HAP-1 (cell line): ENCODE measurements at regions not wholly inside any gene's neighbourhood (a gene's known extent, or its start where the extent isn't known, plus 50 kb on each side); places are given as distances from the start of the nearest gene placed in this dataset.
"Not testable (repeated sequence)": the region's sequence is repeated elsewhere in the genome, so short reads cannot be mapped to it uniquely, and the experiment has no call there.

Source experiments
- DNase-seq, 2 experiments: peaks; one replicate each; pipeline ENCODE4 v3.0.0-alpha.2; 2016 to 2020; ENCODE audit warnings: low spot score in 2 of 2
- H3K27me3 ChIP-seq: fragments of 250-450 bp; sonication (Bioruptor Pico); 2 replicates; pipeline ENCODE4 v1.5.1; 2020; ENCODE audit warnings: low read depth, mild to moderate bottlenecking, moderate library complexity
- H3K36me3 ChIP-seq: fragments of 250-450 bp; sonication (Bioruptor Pico); replicated peaks from 2 replicates; pipeline ENCODE4 v1.5.1; 2020; ENCODE audit warnings: mild to moderate bottlenecking
- H3K4me1 ChIP-seq: fragments of 250-450 bp; sonication (Bioruptor Pico); 2 replicates; pipeline ENCODE4 v1.5.1; 2020; ENCODE audit warnings: mild to moderate bottlenecking
- H3K4me3 ChIP-seq: fragments of 250-450 bp; sonication (Bioruptor Pico); 2 replicates; pipeline ENCODE4 v1.5.1; 2020; ENCODE audit warnings: mild to moderate bottlenecking, moderate library complexity
- H3K9me3 ChIP-seq: fragments of 250-450 bp; sonication (Bioruptor Pico); 2 replicates; pipeline ENCODE4 v1.5.1; 2020; ENCODE audit warnings: mild to moderate bottlenecking, moderate library complexity
- in situ Hi-C: fragments of 300-500 bp; cut with MboI; formaldehyde crosslinking; loops from 3 replicates; pipeline ENCODE4 v1.14.3; 2020; ENCODE audit warnings: low sequenced_read_pairs, inconsistent platforms, mixed read lengths

- H3K36me3 ChIP-seq, result no peaks in the 10 kb centered on the region
- DNase-seq, result no peak
- no peaks in the 10 kb centered on the region for H3K27me3 ChIP-seq
- no peaks in the 10 kb centered on the region for H3K9me3 ChIP-seq
- no peaks in the 10 kb centered on the region for H3K4me1 ChIP-seq
- no peak overlapping the region for H3K4me3 ChIP-seq
- in situ Hi-C loops, result no loop called here
These were observed 192.6 kb upstream of the IL12B start for GRCh38 chr5:159522841-159523240.

DNA sequence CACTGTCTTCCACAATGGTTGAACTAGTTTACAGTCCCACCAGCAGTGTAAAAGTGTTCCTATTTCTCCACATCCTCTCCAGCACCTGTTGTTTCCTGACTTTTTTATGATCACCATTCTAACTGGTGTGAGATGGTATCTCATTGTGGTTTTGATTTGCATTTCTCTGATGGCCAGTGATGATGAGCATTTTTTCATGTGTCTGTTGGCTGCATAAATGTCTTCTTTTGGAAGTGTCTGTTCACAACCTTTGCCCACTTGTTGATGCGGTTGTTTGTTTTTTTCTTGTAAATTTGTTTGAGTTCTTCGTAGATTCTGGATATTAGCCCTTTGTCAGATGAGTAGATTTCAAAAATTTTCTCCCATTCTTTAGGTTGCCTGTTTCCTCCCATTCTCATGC is 194.0 kb upstream of the IL12B start:
- H3K36me3 ChIP-seq, H3K9me3 ChIP-seq, H3K4me3 ChIP-seq, DNase-seq, H3K4me1 ChIP-seq, in situ Hi-C loops, H3K27me3 ChIP-seq: not testable (repeated sequence)

DNA sequence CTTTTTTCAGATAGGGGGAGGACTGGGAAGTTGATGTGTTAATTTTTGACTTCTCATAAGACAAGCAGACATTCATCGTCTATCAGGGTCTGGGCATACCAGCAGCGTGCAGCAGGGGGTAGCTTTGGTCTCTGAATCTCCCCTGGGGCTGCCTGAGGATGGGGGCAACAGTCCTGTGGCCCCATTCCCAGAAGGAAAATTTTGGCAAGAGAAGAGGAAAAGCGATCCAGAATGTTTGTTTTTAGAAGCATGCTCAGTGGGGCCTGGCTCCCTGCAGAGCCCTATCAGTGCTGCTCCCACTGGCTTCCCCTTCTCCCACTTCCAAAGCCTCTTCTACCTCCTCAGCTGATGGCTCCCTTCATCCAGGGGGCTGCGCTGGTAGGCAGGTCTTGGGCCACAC is 194.8 kb upstream of the IL12B start:
- no peak for DNase-seq
- Histone ChIP-seq H3K4me1 (no peaks in the 10 kb centered on the region), H3K27me3 (no peaks in the 10 kb centered on the region), H3K9me3 (no peaks in the 10 kb centered on the region), H3K4me3 (no peak overlapping the region), H3K36me3 (no peaks in the 10 kb centered on the region)
- in situ Hi-C loops, result no loop called here

GRCh38 chr5:159527546-159528254 is 197.4 kb upstream of the IL12B start:
- no peaks in the 10 kb centered on the region for H3K9me3 ChIP-seq
- H3K4me1 ChIP-seq, result no peaks in the 10 kb centered on the region
- H3K4me3 ChIP-seq, result no peak overlapping the region
- DNase-seq, result no peak
- H3K36me3 ChIP-seq, result no peaks in the 10 kb centered on the region
- no peaks in the 10 kb centered on the region for H3K27me3 ChIP-seq
- in situ Hi-C loops, result no loop called here

GRCh38 chr5:159531554-159532105 is 201.3 kb upstream of the IL12B start:
- no peak overlapping the region for H3K4me3 ChIP-seq
- no peaks in the 10 kb centered on the region for H3K36me3 ChIP-seq
- H3K9me3 ChIP-seq, result no peaks in the 10 kb centered on the region
- H3K4me1 ChIP-seq, result no peaks in the 10 kb centered on the region
- no peaks in the 10 kb centered on the region for H3K27me3 ChIP-seq
- in situ Hi-C loops, result no loop called here
- DNase-seq, result no peak

- in situ Hi-C loops, result no loop called here
- Histone ChIP-seq H3K4me1 (no peaks in the 10 kb centered on the region), H3K9me3 (no peaks in the 10 kb centered on the region), H3K36me3 (no peaks in the 10 kb centered on the region), H3K27me3 (no peaks in the 10 kb centered on the region), H3K4me3 (no peak overlapping the region)
- DNase-seq, result no peak
These were observed 202.9 kb upstream of the IL12B start for GRCh38 chr5:159533197-159533596.

DNA sequence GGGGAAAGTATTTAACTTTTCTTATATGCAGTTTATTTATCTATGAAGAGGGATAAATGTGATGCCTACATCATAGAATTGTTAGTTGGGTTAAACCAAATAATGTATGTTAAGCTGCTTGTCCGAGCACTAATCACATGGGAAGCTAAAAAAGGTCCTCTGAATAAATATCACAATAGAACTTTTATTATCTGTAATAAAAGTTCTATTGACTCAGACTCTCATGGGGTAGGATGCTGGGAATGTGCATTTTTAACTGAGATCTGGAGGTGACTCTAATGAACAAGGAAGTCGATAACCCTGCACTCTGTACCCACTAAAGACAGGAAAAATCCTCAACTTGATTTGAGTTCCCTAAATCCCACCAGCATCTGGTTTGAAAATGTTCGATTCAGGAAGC is 205.9 kb upstream of the IL12B start:
- H3K9me3 ChIP-seq, result no peaks in the 10 kb centered on the region

GRCh38 chr5:159536646-159537045 is 206.4 kb upstream of the IL12B start:
- in situ Hi-C loops, result no loop called here
- Histone ChIP-seq H3K27me3 (no peaks in the 10 kb centered on the region), H3K4me1 (no peaks in the 10 kb centered on the region), H3K36me3 (no peaks in the 10 kb centered on the region), H3K4me3 (no peak overlapping the region), H3K9me3 (no peaks in the 10 kb centered on the region)
- DNase-seq, result no peak

More for the DNA sequence above, 205.9 kb upstream of the IL12B start:
- Histone ChIP-seq H3K36me3 (no peaks in the 10 kb centered on the region), H3K4me3 (no peak overlapping the region), H3K27me3 (no peaks in the 10 kb centered on the region), H3K4me1 (no peaks in the 10 kb centered on the region)
- in situ Hi-C loops, result no loop called here
- DNase-seq, result no peak

GRCh38 chr5:159539678-159540077 is 209.4 kb upstream of the IL12B start:
- Histone ChIP-seq H3K4me3 (no peak overlapping the region), H3K27me3 (no peaks in the 10 kb centered on the region), H3K9me3 (no peaks in the 10 kb centered on the region), H3K36me3 (no peaks in the 10 kb centered on the region), H3K4me1 (no peaks in the 10 kb centered on the region)
- no peak for DNase-seq
- in situ Hi-C loops, result no loop called here

DNA sequence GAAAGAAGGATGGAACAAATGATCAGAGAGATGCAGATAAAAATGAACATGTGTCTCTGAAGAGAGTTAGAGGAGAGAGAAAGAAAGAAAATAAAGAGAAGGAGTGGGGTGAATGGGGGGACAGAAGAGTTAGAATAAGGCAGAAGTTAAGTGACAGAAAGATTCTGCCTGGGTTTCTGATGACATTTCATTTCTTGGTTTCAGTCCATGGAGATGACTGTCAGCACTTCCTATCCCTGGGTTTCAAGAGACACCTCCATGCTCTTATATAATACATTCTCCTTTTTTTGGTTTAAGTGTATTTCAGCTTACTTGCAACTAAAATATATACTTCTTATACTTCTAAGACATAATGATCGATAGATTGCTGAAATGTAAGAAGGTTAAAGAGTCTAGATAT is 213.0 kb upstream of the IL12B start:
- no peaks in the 10 kb centered on the region for H3K9me3 ChIP-seq
- H3K36me3 ChIP-seq, result no peaks in the 10 kb centered on the region
- no peaks in the 10 kb centered on the region for H3K27me3 ChIP-seq
- in situ Hi-C loops, result no loop called here
- no peak overlapping the region for H3K4me3 ChIP-seq
- H3K4me1 ChIP-seq, result no peaks in the 10 kb centered on the region
- no peak for DNase-seq

DNA sequence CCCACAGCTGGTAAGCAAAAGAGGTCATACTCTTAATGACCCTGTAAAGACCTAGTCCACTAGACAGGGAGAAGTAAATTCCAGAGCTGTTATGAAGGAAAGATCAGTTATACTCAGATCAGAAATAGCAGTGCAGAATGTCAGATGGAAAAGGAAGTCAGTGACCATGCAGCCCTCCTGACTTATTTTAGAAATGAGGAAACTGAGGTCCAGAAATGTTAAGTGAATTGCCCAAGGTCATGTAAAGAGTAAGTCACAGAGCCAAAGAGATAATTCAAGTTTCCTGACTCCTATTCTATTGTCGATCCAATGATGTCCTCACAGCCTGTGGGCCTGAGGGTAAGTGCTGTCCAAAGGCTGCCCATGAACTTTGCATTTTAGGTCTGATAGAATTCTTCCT is 214.9 kb upstream of the IL12B start:
- H3K9me3 ChIP-seq, result no peaks in the 10 kb centered on the region
- no peaks in the 10 kb centered on the region for H3K4me1 ChIP-seq
- in situ Hi-C loops, result no loop called here
- no peak overlapping the region for H3K4me3 ChIP-seq
- H3K27me3 ChIP-seq, result no peaks in the 10 kb centered on the region
- H3K36me3 ChIP-seq, result no peaks in the 10 kb centered on the region
- DNase-seq, result no peak

- H3K27me3 ChIP-seq, result no peaks in the 10 kb centered on the region
- no peak for DNase-seq
- H3K4me3 ChIP-seq, result no peak overlapping the region
- no peaks in the 10 kb centered on the region for H3K4me1 ChIP-seq
- H3K9me3 ChIP-seq, result no peaks in the 10 kb centered on the region
- in situ Hi-C loops, result no loop called here
- H3K36me3 ChIP-seq, result no peaks in the 10 kb centered on the region
These were observed 217.3 kb upstream of the IL12B start for GRCh38 chr5:159547466-159548195.

DNA sequence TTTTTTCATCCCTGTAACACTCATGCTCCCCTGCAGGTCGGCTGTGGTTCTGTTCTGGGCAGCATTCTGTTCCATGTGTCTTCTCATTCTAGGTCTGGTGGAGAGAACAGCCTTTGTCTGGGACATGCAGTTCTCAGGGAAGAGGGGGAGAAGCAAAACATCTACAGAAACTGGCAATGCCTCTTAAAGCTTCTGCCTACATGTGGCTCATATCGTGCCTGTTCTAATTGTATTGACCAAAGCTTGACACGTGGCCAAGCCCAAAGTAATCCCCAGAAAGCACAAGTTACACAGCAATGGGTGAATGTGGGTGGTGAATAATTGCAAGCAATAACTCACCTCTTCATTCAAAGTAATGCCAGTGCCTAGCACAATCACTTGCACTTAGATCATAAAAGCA is 218.2 kb upstream of the IL12B start:
- Histone ChIP-seq H3K9me3 (no peaks in the 10 kb centered on the region), H3K27me3 (no peaks in the 10 kb centered on the region), H3K4me1 (no peaks in the 10 kb centered on the region), H3K4me3 (no peak overlapping the region), H3K36me3 (no peaks in the 10 kb centered on the region)
- in situ Hi-C loops, result no loop called here
- no peak for DNase-seq

DNA sequence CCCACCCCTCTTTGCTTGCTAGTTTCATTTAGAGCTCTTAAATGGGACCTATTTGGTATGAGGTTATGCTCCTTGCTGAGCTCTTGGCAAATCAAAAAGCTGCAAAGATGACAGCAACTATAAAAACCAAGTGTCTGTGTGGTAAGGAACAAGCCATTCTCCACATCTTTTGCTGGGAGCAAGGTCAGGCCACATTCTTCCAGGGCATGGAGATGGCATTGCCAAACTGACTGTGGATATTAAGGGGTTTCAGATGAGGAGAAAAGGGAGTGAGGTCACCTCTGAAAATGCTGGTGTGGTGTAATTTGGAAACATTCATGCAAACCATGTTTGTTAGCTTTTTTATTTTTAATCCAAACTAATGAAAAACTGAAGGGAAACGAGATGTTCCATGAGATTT is 218.8 kb upstream of the IL12B start:
- Histone ChIP-seq H3K4me1 (no peaks in the 10 kb centered on the region), H3K9me3 (no peaks in the 10 kb centered on the region), H3K4me3 (no peak overlapping the region), H3K27me3 (no peaks in the 10 kb centered on the region), H3K36me3 (no peaks in the 10 kb centered on the region)
- in situ Hi-C loops, result no loop called here
- DNase-seq, result no peak
